Spleen (tissue), 7 donors: ENCODE measurements at regions not wholly inside any gene's neighbourhood (a gene's known extent, or its start where the extent isn't known, plus 50 kb on each side); places are given as distances from the start of the nearest gene placed in this dataset.

Source experiments
- POLR2A ChIP-seq, 3 donors: fragments of 450-650 bp; IDR thresholded peaks; one replicate each; pipeline ENCODE4 v1.5.1; 2017; ENCODE audit warnings: antibody characterized with exemption in 3 of 3, mild to moderate bottlenecking in 1 of 3
- POLR2AphosphoS5 ChIP-seq, 3 donors: sonication (generic); formaldehyde crosslinking; IDR thresholded peaks; one replicate each; pipeline ENCODE4 v1.5.1; 2017; ENCODE audit warnings: antibody characterized with exemption in 3 of 3
- TF ChIP-seq, protein P1 (sequence below), 11 experiments: fragments of 200-600 bp in 7 of 11; fragments of 450-650 bp in 4 of 11; sonication (generic) in 4 of 11; IDR thresholded peaks in 8 of 11; conservative IDR thresholded peaks in 3 of 11; 1 replicate in 7 of 11; 2 replicates in 4 of 11; pipeline versions ENCODE4 v1.4.0 to v1.8.0; 2016 to 2021; ENCODE audit warnings: antibody characterized with exemption in 11 of 11, inconsistent platforms in 4 of 11, mild to moderate bottlenecking in 1 of 11
- donor health status: DM: no; HTN: no; CAD: no; lungs with moderate emphysema.
- donor health status: DM: no; HTN: no; CAD: no.
- donor health status: DM: no; HTN: no; CAD: no.

DNA sequence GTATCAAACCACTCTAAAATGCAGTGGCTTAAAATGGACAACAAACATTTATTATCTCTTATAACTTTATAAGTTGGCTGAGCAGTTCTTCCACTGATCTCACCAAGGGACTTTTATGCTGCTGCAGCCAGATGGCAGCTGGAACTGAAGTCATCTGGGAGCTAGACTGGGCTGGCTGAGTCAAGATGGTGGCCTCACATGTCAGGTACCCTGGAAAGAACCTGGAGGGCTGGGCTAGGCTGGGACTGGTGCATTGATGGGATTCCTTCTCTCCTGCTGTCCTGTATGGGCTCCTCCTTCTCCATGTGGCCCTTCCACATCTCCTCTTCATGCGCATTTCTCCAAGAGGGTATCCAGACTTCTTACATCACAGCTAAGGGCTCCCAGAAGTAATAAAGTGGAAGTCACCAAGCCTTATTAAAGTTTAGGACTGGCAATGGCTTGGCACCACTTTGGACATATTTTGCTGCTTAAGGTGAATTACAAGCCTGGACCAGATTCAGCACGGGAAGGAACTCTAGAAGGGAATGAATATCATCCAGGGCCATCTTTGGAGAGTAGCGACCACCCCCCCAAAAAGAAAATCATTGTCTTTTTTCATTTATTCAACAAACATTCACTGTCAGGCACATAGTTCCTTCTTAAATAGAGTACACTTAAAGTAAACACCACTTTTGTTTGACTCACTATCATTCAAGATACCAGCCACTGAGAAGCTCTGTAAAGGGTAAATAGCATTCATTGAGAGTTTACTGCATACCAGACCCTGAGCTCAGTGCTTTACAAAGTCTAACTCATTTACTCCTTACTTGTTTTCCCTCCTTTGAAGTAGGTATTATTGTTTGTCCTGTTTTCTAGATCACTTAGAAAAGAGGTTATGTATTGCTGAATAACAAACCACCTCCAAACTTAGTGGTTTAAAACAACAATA, 138.0 kb downstream of the ZFP36L2 start:
- TF ChIP-seq, protein P1, sequence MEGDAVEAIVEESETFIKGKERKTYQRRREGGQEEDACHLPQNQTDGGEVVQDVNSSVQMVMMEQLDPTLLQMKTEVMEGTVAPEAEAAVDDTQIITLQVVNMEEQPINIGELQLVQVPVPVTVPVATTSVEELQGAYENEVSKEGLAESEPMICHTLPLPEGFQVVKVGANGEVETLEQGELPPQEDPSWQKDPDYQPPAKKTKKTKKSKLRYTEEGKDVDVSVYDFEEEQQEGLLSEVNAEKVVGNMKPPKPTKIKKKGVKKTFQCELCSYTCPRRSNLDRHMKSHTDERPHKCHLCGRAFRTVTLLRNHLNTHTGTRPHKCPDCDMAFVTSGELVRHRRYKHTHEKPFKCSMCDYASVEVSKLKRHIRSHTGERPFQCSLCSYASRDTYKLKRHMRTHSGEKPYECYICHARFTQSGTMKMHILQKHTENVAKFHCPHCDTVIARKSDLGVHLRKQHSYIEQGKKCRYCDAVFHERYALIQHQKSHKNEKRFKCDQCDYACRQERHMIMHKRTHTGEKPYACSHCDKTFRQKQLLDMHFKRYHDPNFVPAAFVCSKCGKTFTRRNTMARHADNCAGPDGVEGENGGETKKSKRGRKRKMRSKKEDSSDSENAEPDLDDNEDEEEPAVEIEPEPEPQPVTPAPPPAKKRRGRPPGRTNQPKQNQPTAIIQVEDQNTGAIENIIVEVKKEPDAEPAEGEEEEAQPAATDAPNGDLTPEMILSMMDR (IDR thresholded peaks at IDR 0.05 in 8 of 11, conservative IDR thresholded peaks at IDR 0.05 in 3 of 11): no peak
- TF ChIP-seq POLR2A (IDR thresholded peaks at IDR 0.05): no peak
- no peak for TF ChIP-seq POLR2AphosphoS5 (IDR thresholded peaks at IDR 0.05)
